Stimulated activated CD8-positive, alpha-beta memory T cell treated with anti-CD3 and anti-CD28 coated beads, Interleukin-15, amount 100 ng/mL, for 24 hours (primary cell): ENCODE measurements at regions not wholly inside any gene's neighbourhood (a gene's known extent, or its start where the extent isn't known, plus 50 kb on each side); places are given as distances from the start of the nearest gene placed in this dataset.

Experiments used
- DNase-seq: peaks from one replicate; pipeline ENCODE4 v3.0.0-alpha.2; 2020; ENCODE audit warnings: low read depth

- no peak for DNase-seq
Observed at GRCh38 chr6:133583907-133584427, 304.9 kb upstream of the TCF21 start.

GRCh38 chr6:133584823-133585222, 304.1 kb upstream of the TCF21 start:
- DNase-seq: no peak

GRCh38 chr6:133585978-133586377, 302.9 kb upstream of the TCF21 start:
- no peak for DNase-seq

GRCh38 chr6:133587546-133588160, 301.3 kb upstream of the TCF21 start:
- DNase-seq: no peak

DNA sequence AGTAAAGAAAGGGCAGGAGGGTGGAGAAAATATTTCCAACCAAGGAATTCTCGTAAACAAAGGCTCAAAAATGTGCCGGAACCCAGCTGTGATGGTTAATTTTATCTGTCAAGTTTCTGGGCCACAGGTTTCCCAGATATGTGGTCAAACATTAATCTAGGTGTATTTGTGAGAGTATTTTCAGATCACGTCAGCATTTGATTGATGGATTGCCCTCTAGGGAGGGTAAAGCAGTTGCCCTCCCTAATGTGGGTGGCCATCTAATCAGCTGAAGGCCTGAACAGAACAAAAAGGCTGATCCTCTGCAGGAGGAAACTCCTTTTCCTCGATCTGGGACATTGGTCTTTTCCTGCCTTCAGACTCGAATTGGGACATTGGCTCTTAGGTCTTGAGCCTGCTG, 298.7 kb upstream of the TCF21 start:
- no peak for DNase-seq

DNA sequence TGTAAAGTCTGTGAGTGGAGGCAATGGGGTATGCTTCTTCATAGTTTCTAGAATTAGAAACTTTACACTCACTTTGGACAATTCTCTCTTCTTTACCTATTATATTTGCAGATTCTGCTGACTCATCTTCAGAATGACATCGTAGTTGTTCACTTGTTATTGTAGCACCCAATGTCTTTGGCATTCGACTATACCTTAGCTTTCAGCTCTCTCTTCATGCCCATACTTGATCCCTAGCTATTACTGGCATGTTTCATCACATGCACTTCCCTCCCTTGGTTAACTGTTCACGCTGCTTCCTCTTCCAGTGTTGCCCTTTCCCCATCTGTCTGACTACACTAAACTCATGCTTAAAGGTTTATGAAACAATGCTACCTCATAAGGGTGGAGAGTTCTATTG, 298.1 kb upstream of the TCF21 start:
- no peak for DNase-seq

GRCh38 chr6:133591275-133591674, 297.6 kb upstream of the TCF21 start:
- DNase-seq: no peak

DNA sequence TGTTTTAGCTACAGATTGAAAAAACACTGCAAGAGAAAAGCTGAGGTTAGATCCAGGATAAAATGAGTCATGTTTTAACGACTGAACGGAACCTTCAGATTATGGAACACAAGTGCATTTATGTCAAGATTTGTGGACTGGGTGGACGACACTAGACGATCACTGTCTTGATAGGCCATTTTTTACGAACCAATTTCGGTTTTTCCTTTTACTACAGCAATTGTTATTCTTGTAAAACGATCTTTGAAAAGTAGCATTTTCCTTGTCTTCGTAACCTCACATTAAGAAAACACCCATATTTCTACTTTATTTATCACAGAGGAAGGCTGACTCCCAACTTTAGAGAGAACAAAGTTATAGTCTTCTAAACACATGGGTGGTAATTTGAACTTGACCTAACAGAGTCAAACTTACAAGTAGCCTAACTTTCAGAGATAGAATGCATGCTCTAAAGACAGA, 294.2 kb upstream of the TCF21 start:
- no peak for DNase-seq

- DNase-seq: no peak
Observed at GRCh38 chr6:133595111-133595761, 293.7 kb upstream of the TCF21 start.

DNA sequence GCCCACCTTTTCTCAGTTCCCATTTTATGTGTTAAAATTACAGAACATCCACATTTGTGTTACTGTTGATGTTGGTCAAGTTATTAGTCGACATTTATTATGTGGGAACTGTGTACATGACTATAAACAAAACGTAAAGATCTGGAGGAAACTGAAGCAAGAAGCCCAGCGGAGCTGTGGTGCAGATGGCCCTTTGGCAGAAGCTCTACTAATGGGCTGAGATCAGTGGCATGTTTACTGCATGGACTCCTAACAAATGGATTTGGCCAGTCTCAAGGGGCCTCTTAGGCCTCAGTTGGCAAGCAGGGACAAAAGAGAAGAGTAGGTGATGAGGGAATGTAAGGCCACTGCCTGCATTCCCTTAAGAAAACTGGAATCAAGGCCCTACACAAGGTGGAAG, 282.1 kb upstream of the TCF21 start:
- no peak for DNase-seq

DNA sequence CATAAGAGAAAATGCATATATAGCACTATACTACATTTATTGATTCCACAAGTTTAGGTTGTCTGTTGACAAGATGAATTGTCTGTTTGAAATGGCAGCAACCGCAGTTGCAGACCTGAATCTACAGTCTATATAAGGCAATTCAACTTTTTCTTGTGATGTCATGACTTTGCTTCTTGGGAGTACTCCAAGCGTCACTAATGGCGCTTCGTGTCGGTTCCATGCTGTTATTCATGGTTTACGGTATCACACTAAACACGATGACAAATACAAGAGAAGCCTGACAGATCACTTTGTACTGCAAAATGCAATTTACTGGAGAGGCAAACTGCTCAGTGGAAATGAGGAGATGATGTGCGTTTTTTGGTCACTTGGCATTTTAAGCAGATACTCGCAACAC, 280.3 kb upstream of the TCF21 start:
- no peak for DNase-seq

- DNase-seq: no peak
Observed at GRCh38 chr6:133609415-133610226, 279.3 kb upstream of the TCF21 start.

GRCh38 chr6:133610227-133610840, 278.6 kb upstream of the TCF21 start:
- no peak for DNase-seq

GRCh38 chr6:133610971-133611370, 277.9 kb upstream of the TCF21 start:
- no peak for DNase-seq

GRCh38 chr6:133612459-133612858, 276.5 kb upstream of the TCF21 start:
- DNase-seq: no peak

DNA sequence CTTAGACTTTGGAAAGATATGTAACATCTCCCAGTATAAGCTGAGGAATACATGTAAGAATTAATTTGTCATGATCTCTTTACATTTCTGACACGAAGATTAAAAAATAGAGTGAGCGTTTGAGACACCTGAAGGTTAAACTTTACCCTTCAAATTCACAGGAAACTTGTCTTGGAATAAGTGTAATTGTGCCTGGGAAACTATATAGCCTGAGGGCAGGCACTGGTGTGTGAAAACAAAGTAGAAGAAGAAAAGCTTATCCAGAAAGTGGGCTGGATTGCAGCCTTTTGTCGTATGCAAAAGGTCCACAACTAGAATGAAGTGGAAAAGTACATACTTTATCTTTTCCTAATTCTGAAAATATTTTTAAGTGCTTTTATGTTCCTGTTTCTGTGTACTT, 275.7 kb upstream of the TCF21 start:
- no peak for DNase-seq

DNA sequence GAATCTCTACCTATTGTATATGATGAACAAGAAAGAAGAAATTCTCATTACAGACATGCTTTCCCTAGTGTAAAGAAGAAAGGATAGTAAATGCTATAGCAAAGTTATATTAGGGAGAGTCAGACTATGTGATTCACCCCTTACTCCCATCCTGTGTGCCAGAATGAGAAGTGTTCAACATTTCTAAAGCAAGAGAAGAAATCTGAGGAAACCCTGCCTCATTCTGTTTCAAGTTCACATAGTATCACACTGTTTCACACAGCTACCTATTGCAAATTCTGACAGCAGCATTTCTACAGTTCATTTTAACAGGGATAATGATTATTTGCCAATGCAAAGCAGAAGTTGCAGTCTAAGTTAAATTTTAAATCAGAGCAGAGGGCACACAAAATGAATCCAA, 267.2 kb upstream of the TCF21 start:
- DNase-seq: no peak

DNA sequence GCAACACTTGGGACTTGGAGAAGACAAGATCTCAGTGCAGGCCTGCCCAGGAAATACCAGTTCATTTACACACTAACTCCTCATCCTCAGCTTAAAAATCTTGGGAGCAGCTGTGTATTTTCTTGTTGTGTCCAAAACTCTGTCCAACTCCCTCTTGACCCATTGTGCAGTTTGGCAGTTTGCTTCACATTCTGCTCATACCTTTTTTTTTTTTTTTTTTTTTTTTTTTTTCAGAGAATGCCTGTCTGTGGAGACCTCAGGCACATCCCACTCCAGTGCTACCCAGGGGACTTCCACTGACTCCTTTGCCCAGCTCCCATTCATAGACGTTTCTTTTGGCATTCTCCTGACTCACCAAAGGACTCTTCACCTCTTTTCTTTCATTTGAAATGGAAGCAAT, 265.8 kb upstream of the TCF21 start:
- no peak for DNase-seq

DNA sequence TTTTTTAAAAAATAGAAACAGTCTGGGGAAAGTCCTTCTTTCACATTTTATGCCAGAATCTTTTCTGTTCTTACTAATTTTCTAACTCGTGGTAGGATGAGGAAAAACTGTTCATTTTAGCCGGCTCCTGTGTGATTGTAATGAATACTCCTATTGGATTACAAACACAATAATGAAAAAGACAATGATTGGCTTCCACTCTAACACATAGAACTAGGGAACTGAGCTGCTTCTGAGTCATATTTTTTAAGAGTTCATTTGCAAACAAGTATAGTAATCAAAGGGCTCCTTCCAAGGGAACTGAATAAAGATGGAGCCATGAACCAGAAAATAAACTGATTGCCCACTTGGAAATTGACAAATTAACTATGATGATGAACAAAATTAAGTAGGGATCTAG, 265.3 kb upstream of the TCF21 start:
- DNase-seq: no peak

GRCh38 chr6:133626096-133626666, 262.7 kb upstream of the TCF21 start:
- DNase-seq: no peak

DNA sequence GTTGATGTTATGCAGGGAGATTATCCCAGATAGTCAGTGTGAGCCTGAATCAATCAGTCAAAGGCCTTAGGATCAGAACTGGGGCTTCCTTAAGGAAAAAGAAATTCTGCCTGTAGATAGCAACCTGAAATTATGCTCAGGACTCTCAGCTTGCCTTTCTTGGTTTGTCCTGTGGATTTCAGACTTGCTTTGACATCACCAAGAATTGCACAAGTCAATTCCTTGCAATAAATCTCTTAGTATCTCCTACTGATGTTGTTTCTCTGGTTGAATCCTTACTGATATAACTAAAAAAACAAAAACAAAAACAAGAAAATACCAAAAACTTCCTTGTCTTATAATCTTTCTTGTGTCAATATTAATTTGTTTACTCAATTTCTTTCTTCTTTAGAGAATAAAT, 258.9 kb upstream of the TCF21 start:
- no peak for DNase-seq

DNA sequence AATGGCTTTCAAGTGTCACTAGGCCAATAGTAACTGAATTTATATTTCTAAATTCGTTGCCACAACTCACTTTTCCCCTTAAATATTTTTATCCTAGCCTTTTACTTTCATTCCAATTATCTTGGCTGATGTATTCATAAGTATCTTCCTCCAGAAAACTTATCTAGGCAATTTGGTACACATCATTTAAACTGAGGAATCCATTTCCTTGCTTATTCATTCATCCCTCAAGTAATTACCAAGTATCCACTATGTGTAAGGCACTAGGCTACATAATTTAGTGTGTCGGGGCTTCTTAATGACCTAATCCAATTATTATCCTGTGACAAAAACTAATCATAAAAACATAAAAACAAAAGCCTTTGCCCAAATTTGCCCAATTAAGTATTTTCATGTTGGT, 258.3 kb upstream of the TCF21 start:
- DNase-seq: no peak
